GM12875 (cell line): ENCODE measurements at regions not wholly inside any gene's neighbourhood (a gene's known extent, or its start where the extent isn't known, plus 50 kb on each side); places are given as distances from the start of the nearest gene placed in this dataset.
"Not testable (repeated sequence)": the region's sequence is repeated elsewhere in the genome, so short reads cannot be mapped to it uniquely, and the experiment has no call there.

Source experiments
- H3K4me3 ChIP-seq: one replicate; pipeline ENCODE4 v1.5.1; 2011; ENCODE audit warnings: low read depth, low read length, control low read depth
- CTCF ChIP-seq: IDR thresholded peaks from 2 replicates; pipeline ENCODE4 v1.5.1; 2011; ENCODE audit warnings: low read depth, mild to moderate bottlenecking, control low read depth, inconsistent platforms, low read length, moderate library complexity, borderline replicate concordance; ENCODE audit not compliant: insufficient read depth

GRCh38 chr10:25831080-25831479 is 102.9 kb upstream of the MYO3A start:
- H3K4me3 ChIP-seq = no peak overlapping the region
- no peak for TF ChIP-seq CTCF

- no peak for TF ChIP-seq CTCF
- no peak overlapping the region for H3K4me3 ChIP-seq
Measured at GRCh38 chr10:25839683-25840082, 94.3 kb upstream of the MYO3A start.

- not testable (repeated sequence) for H3K4me3 ChIP-seq
Measured at GRCh38 chr10:25840875-25841274, 93.2 kb upstream of the MYO3A start.

- no peak overlapping the region for H3K4me3 ChIP-seq
- no peak for TF ChIP-seq CTCF
Measured at GRCh38 chr10:25842146-25842545, 91.9 kb upstream of the MYO3A start.

- TF ChIP-seq CTCF = no peak
- no peak overlapping the region for H3K4me3 ChIP-seq
Measured at GRCh38 chr10:25843551-25844170, 90.4 kb upstream of the MYO3A start.

- not testable (repeated sequence) for H3K4me3 ChIP-seq
Measured at GRCh38 chr10:25844716-25845115, 89.3 kb upstream of the MYO3A start.

GRCh38 chr10:25849268-25849667 is 84.8 kb upstream of the MYO3A start:
- TF ChIP-seq CTCF = no peak
- H3K4me3 ChIP-seq = no peak overlapping the region

- no peak overlapping the region for H3K4me3 ChIP-seq
- TF ChIP-seq CTCF = no peak
Measured at GRCh38 chr10:25849988-25850387, 84.0 kb upstream of the MYO3A start.
